ENCODE measurements at regions not wholly inside any gene's neighbourhood (a gene's known extent, or its start where the extent isn't known, plus 50 kb on each side); places are given as distances from the start of the nearest gene placed in this dataset.

GRCh38 chr2:199627417-199627816, 169.7 kb upstream of the SATB2 start:
- Histone ChIP-seq H3K9me3 (no peaks in the 10 kb centered on the region), H3K27me3 (no peaks in the 10 kb centered on the region), H3K4me1 (no peaks in the 10 kb centered on the region), H3K36me3 (no peaks in the 10 kb centered on the region), H3K4me3 (no peak overlapping the region), H3K27ac (no peak overlapping the region)
- intact Hi-C loops (cut with DNase I), result no loop called here
- TF ChIP-seq CTCF (IDR thresholded peaks at IDR 0.05) (no peak), POLR2A (IDR thresholded peaks at IDR 0.05) (no peak)
- no peak for DNase-seq
- 30% methylated on average over 3 of the region's 3 CpGs for WGBS (ENCODE audit: insufficient coverage, low coverage, low lambda C conversion rate, missing lambda C conversion rate)
- ATAC-seq, result no peak

GRCh38 chr2:199624958-199625357, 167.2 kb upstream of the SATB2 start:
- intact Hi-C loops (cut with DNase I), result no loop called here

GRCh38 chr2:199612509-199613130, 154.9 kb upstream of the SATB2 start:
- Histone ChIP-seq H3K36me3 (no peaks in the 10 kb centered on the region), H3K4me3 (no peak overlapping the region), H3K27me3 (no peaks in the 10 kb centered on the region), H3K9me3 (no peaks in the 10 kb centered on the region), H3K4me1 (no peaks in the 10 kb centered on the region), H3K27ac (no peak overlapping the region)
- intact Hi-C loops (cut with DNase I), result no loop called here
- WGBS (ENCODE audit: insufficient coverage, low coverage, low lambda C conversion rate, missing lambda C conversion rate), result 54% methylated on average over 2 of the region's 4 CpGs
- DNase-seq (no peak), ATAC-seq (no peak)
- TF ChIP-seq POLR2A (IDR thresholded peaks at IDR 0.05) (no peak), CTCF (IDR thresholded peaks at IDR 0.05) (no peak)

More at GRCh38 chr2:199624958-199625357, 167.2 kb upstream of the SATB2 start:
- Histone ChIP-seq H3K4me3 (no peak overlapping the region), H3K27ac (no peak overlapping the region), H3K4me1 (no peaks in the 10 kb centered on the region), H3K27me3 (no peaks in the 10 kb centered on the region), H3K36me3 (no peaks in the 10 kb centered on the region), H3K9me3 (no peaks in the 10 kb centered on the region)
- ATAC-seq, result no peak
- TF ChIP-seq POLR2A (IDR thresholded peaks at IDR 0.05) (no peak), CTCF (IDR thresholded peaks at IDR 0.05) (no peak)
- 27% methylated on average over 1 of the region's 1 CpG for WGBS (ENCODE audit: insufficient coverage, low coverage, low lambda C conversion rate, missing lambda C conversion rate)
- DNase-seq, result no peak

GRCh38 chr2:199607914-199608313, 150.2 kb upstream of the SATB2 start:
- Histone ChIP-seq H3K36me3 (no peaks in the 10 kb centered on the region), H3K4me1 (no peaks in the 10 kb centered on the region), H3K27me3 (no peaks in the 10 kb centered on the region), H3K4me3 (no peak overlapping the region), H3K9me3 (no peaks in the 10 kb centered on the region), H3K27ac (no peak overlapping the region)
- intact Hi-C loops (cut with DNase I), result no loop called here
- 76% methylated on average over 3 of the region's 3 CpGs for WGBS (ENCODE audit: insufficient coverage, low coverage, low lambda C conversion rate, missing lambda C conversion rate)
- no peak for ATAC-seq
- DNase-seq, result no peak
- TF ChIP-seq CTCF (IDR thresholded peaks at IDR 0.05), result no peak
- TF ChIP-seq POLR2A (IDR thresholded peaks at IDR 0.05), result no peak

All from right lobe of liver (tissue), 6 donors.